Smooth muscle cell (in vitro differentiated cells): ENCODE measurements at regions not wholly inside any gene's neighbourhood (a gene's known extent, or its start where the extent isn't known, plus 50 kb on each side); places are given as distances from the start of the nearest gene placed in this dataset.

Source experiments
- DNase-seq: peaks from one replicate; lab custom pipeline; 2025; ENCODE audit not compliant: unreplicated experiment; lab: John Stamatoyannopoulos, UW
- H2AFZ ChIP-seq: fragments of 200-600 bp; sonication (generic); 2 replicates; pipeline ENCODE4 v1.6.0; 2016; ENCODE audit warnings: antibody characterized with exemption, low read depth, mild to moderate bottlenecking
- H3F3A ChIP-seq: fragments of 200-600 bp; sonication (generic); 2 replicates; pipeline ENCODE4 v1.6.0; 2017; ENCODE audit warnings: antibody characterized with exemption, low read depth
- H3K27ac ChIP-seq: fragments of 200-600 bp; sonication (generic); 2 replicates; pipeline ENCODE4 v1.5.1; 2016; ENCODE audit warnings: low read depth, mild to moderate bottlenecking
- H3K27me3 ChIP-seq: fragments of 200-600 bp; sonication (generic); 2 replicates; pipeline ENCODE4 v1.6.1; 2016; ENCODE audit warnings: low read depth, mild to moderate bottlenecking
- H3K36me3 ChIP-seq: fragments of 200-600 bp; sonication (generic); 2 replicates; pipeline ENCODE4 v1.5.1; 2016; ENCODE audit warnings: low read depth
- H3K4me1 ChIP-seq: fragments of 200-600 bp; sonication (generic); 2 replicates; pipeline ENCODE4 v1.5.1; 2016; ENCODE audit warnings: low read depth
- H3K4me2 ChIP-seq: fragments of 200-600 bp; sonication (generic); 2 replicates; pipeline ENCODE4 v1.6.0; 2016; ENCODE audit warnings: mild to moderate bottlenecking
- H3K4me3 ChIP-seq: fragments of 200-600 bp; sonication (generic); 2 replicates; pipeline ENCODE4 v1.5.1; 2016; ENCODE audit warnings: mild to moderate bottlenecking
- H3K79me2 ChIP-seq: fragments of 200-600 bp; sonication (generic); 2 replicates; pipeline ENCODE4 v1.6.0; 2016; ENCODE audit warnings: low read depth, mild to moderate bottlenecking
- H3K9ac ChIP-seq: fragments of 200-600 bp; sonication (generic); 2 replicates; pipeline ENCODE4 v1.6.0; 2016; ENCODE audit warnings: low read depth
- H3K9me3 ChIP-seq: fragments of 200-600 bp; sonication (generic); replicated peaks from 2 replicates; pipeline ENCODE4 v1.5.1; 2016; ENCODE audit warnings: low read depth
- H4K20me1 ChIP-seq: fragments of 200-600 bp; sonication (generic); 2 replicates; pipeline ENCODE4 v1.6.0; 2016; ENCODE audit warnings: low read depth
- CTCF ChIP-seq: fragments of 200-600 bp; sonication (generic); IDR thresholded peaks from 2 replicates; pipeline ENCODE4 v1.5.1; 2017; ENCODE audit warnings: borderline replicate concordance, mild to moderate bottlenecking, antibody characterized with exemption; ENCODE audit not compliant: insufficient read depth, poor library complexity, severe bottlenecking
- WGBS: methylation state at CpG from one replicate; pipeline ENCODE4 v1.1.7; 2016; ENCODE audit warnings: low lambda C conversion rate; 5-methylcytosine and 5-hydroxymethylcytosine counted together

- no peak for DNase-seq
- 45% methylated on average over 4 of the region's 4 CpGs for WGBS
- no peaks in the 10 kb centered on the region for H3K4me1 ChIP-seq
Measured at GRCh38 chr10:64376167-64376566, 855.0 kb downstream of the REEP3 start.

GRCh38 chr10:64379898-64380297 is 858.7 kb downstream of the REEP3 start:
- TF ChIP-seq CTCF = no peak

More at GRCh38 chr10:64376167-64376566, 855.0 kb downstream of the REEP3 start:
- Histone ChIP-seq H3K79me2 (no peaks in the 10 kb centered on the region), H3K4me3 (no peak overlapping the region), H3K27ac (no peak overlapping the region), H4K20me1 (no peaks in the 10 kb centered on the region), H2AFZ (no peak overlapping the region), H3F3A (no peaks in the 10 kb centered on the region), H3K9me3 (no peaks in the 10 kb centered on the region), H3K4me2 (no peak overlapping the region), H3K36me3 (no peaks in the 10 kb centered on the region), H3K27me3 (peaks cover 3% of the 10 kb centered on the region), H3K9ac (no peak overlapping the region)
- TF ChIP-seq CTCF = no peak

GRCh38 chr10:64385355-64385754 is 864.2 kb downstream of the REEP3 start:
- Histone ChIP-seq H3K27me3 (no peaks in the 10 kb centered on the region), H3K4me1 (no peaks in the 10 kb centered on the region), H4K20me1 (no peaks in the 10 kb centered on the region), H3K27ac (no peak overlapping the region), H3F3A (no peaks in the 10 kb centered on the region), H3K79me2 (no peaks in the 10 kb centered on the region), H3K9me3 (no peaks in the 10 kb centered on the region), H3K9ac (no peak overlapping the region), H3K4me2 (no peak overlapping the region), H3K4me3 (no peak overlapping the region), H3K36me3 (no peaks in the 10 kb centered on the region), H2AFZ (no peak overlapping the region)
- no peak for DNase-seq
- TF ChIP-seq CTCF = no peak

More at GRCh38 chr10:64379898-64380297, 858.7 kb downstream of the REEP3 start:
- Histone ChIP-seq H3K4me1 (no peaks in the 10 kb centered on the region), H3K79me2 (no peaks in the 10 kb centered on the region), H3K9ac (no peak overlapping the region), H3F3A (no peaks in the 10 kb centered on the region), H3K4me3 (no peak overlapping the region), H3K9me3 (no peaks in the 10 kb centered on the region), H3K36me3 (no peaks in the 10 kb centered on the region), H3K4me2 (no peak overlapping the region), H3K27ac (no peak overlapping the region), H4K20me1 (no peaks in the 10 kb centered on the region), H3K27me3 (peaks cover 3% of the 10 kb centered on the region), H2AFZ (no peak overlapping the region)
- DNase-seq = no peak

GRCh38 chr10:64394744-64395143 is 873.5 kb downstream of the REEP3 start:
- Histone ChIP-seq H3K27ac (no peak overlapping the region), H3K36me3 (no peaks in the 10 kb centered on the region), H2AFZ (no peak overlapping the region), H3K9ac (no peak overlapping the region), H3K9me3 (no peaks in the 10 kb centered on the region), H3F3A (no peaks in the 10 kb centered on the region), H3K27me3 (no peaks in the 10 kb centered on the region), H3K79me2 (no peaks in the 10 kb centered on the region), H3K4me3 (no peak overlapping the region), H4K20me1 (no peaks in the 10 kb centered on the region), H3K4me2 (no peak overlapping the region), H3K4me1 (peaks cover 8% of the 10 kb centered on the region)
- DNase-seq = no peak
- WGBS = 94% methylated on average over 1 of the region's 1 CpG
- TF ChIP-seq CTCF = no peak
